ENCODE measurements at regions not wholly inside any gene's neighbourhood (a gene's known extent, or its start where the extent isn't known, plus 50 kb on each side); places are given as distances from the start of the nearest gene placed in this dataset.
"Not testable (repeated sequence)": the region's sequence is repeated elsewhere in the genome, so short reads cannot be mapped to it uniquely, and the experiment has no call there.

DNA sequence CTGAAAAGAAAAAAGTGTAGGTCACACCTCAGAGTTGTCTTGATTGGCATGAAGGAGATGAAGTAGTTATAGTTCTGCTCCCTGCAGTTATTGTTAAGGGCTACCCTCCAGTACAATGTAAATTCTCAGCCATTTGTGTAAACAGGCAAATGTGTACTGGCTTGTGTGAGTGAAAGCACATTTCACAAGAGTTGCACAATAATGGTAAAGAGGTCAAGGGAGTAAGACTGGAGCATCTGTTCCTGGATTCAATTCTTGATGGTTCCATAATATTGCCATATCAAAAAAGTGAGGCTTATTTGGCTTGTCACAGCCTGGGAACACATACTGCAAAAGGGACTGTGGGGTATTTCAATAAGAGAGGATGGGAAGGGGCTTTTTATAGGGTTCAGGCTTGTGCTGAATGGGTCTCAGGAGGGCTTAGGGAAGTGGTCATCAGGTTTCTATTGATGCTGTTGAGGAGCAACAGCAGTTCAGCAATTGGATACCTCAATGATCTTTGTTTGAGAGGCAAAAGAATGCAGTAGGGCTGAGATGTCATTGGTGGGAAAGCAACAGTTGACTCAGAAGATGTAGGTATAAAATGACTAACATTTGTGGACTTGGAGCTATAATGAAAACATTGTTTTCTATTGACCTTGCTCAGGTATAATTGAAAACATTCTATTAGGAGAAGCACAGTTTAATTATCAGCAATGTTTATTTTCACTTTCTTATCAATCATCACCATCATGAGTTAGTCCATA lies 402.6 kb downstream of the BCKDHB start:
- no peak for TF ChIP-seq CTCF (conservative IDR thresholded peaks at IDR 0.05; ENCODE audit: control insufficient read depth, insufficient read depth, low read depth, low read length)
- peak; percentile 67 for DNase-seq (ENCODE audit: low read depth)

GRCh38 chr6:80504882-80505281 lies 398.4 kb downstream of the BCKDHB start:
- no peak for TF ChIP-seq CTCF (conservative IDR thresholded peaks at IDR 0.05; ENCODE audit: control insufficient read depth, insufficient read depth, low read depth, low read length)
- H3K4me3 ChIP-seq (ENCODE audit: control insufficient read depth, low read depth, low read length), result no peak overlapping the region
- no peak for DNase-seq (ENCODE audit: low read depth)

More for the DNA sequence above, 402.6 kb downstream of the BCKDHB start:
- no peak overlapping the region for H3K4me3 ChIP-seq (ENCODE audit: control insufficient read depth, low read depth, low read length)

DNA sequence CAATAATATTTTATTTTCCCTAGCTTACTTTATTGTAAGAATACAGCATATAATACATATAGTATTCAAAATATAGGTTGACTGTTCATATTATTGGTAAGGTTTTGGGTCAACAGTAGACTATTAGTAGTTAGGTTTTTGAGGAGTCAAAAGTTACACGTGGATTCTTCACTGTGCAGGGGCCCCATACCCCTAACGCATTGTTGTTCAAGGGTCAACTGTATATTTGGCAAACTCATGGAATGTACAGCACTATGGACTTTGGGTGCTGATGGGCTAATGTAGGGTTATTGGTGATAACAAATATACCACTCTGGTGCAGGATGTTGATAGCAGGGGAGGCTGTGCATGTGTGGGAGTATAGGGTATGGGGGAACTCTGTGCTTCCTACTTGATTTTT lies 397.2 kb downstream of the BCKDHB start:
- H3K4me3 ChIP-seq (ENCODE audit: control insufficient read depth, low read depth, low read length), result no peak overlapping the region
- no peak for DNase-seq (ENCODE audit: low read depth)
- TF ChIP-seq CTCF (conservative IDR thresholded peaks at IDR 0.05; ENCODE audit: control insufficient read depth, insufficient read depth, low read depth, low read length), result no peak

GRCh38 chr6:80502871-80503270 lies 396.4 kb downstream of the BCKDHB start:
- no peak overlapping the region for H3K4me3 ChIP-seq (ENCODE audit: control insufficient read depth, low read depth, low read length)
- peak; percentile 19 for DNase-seq (ENCODE audit: low read depth)
- TF ChIP-seq CTCF (conservative IDR thresholded peaks at IDR 0.05; ENCODE audit: control insufficient read depth, insufficient read depth, low read depth, low read length), result no peak

DNA sequence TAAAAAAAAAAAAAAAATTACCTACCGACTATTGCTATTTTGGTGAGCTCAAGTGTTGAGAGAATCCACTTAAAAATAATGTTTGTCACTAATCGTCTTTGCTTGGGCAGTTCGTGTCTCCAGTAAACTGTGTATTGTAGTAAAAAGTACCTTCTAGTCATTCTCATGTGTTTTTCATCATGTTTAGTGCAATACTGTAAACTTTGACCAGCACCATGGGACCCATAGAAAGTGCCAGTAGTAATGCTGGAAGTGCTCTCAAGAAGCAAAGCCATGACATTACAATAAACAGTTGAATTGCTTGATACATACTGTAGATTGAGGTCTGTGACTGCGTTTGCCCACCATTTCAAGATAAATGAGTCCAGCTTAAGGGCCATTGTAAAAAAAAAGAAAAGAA lies 395.2 kb downstream of the BCKDHB start:
- no peak for DNase-seq (ENCODE audit: low read depth)

GRCh38 chr6:80497696-80498486 lies 391.4 kb downstream of the BCKDHB start:
- not testable (repeated sequence) for DNase-seq (ENCODE audit: low read depth); H3K4me3 ChIP-seq (ENCODE audit: control insufficient read depth, low read depth, low read length)

More for the DNA sequence above, 395.2 kb downstream of the BCKDHB start:
- H3K4me3 ChIP-seq (ENCODE audit: control insufficient read depth, low read depth, low read length), result no peak overlapping the region
- no peak for TF ChIP-seq CTCF (conservative IDR thresholded peaks at IDR 0.05; ENCODE audit: control insufficient read depth, insufficient read depth, low read depth, low read length)

DNA sequence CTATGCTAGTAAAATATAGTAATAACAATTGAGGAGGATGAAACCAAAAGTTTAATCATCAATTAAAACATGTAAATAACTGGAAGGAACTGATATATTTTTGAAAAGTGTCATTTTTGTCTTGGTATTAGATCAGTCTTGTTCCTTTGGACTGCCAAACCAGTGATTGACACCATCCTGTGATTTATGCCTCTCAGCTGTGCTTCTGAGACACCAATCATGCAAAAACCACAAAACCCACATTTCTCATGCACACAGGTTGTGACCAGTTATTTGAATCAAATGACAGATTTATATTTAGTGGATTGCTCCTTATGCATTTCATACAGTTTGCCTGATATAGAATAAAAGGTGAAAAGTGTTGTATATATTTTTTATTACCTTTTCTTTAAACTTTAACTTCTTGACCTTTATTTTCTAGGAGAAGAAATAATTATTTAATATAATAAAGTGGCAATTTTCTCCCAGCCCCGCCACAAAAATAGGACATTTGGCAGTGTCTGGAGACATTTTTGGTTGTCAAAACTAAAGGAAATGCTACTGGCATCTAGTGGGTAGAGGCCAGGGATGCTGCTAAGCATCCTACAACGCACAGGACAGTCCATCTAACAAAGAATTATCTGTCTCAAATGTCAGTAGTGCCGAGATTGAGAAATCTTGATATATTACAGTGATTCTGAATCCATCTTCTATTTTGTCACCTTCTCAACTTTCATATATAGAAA lies 383.6 kb downstream of the BCKDHB start:
- H3K4me3 ChIP-seq (ENCODE audit: control insufficient read depth, low read depth, low read length), result no peak overlapping the region
- no peak for TF ChIP-seq CTCF (conservative IDR thresholded peaks at IDR 0.05; ENCODE audit: control insufficient read depth, insufficient read depth, low read depth, low read length)
- DNase-seq (ENCODE audit: low read depth), result no peak
